GM12892 (cell line): ENCODE measurements at regions not wholly inside any gene's neighbourhood (a gene's known extent, or its start where the extent isn't known, plus 50 kb on each side); places are given as distances from the start of the nearest gene placed in this dataset.

Source experiments
- POLR2AphosphoS5 ChIP-seq: IDR thresholded peaks from 2 replicates; pipeline ENCODE4 v1.6.1; 2011; ENCODE audit warnings: low read depth, low read length, control low read depth
- TAF1 ChIP-seq: IDR thresholded peaks from 2 replicates; pipeline ENCODE4 v1.6.1; 2011; ENCODE audit warnings: low read depth, mild to moderate bottlenecking, control low read depth, low read length, borderline replicate concordance

- no peak for TF ChIP-seq TAF1
- TF ChIP-seq POLR2AphosphoS5 = no peak
These were observed 79.1 kb downstream of the CTH start for GRCh38 chr1:70490153-70490552.
